ENCODE measurements at regions not wholly inside any gene's neighbourhood (a gene's known extent, or its start where the extent isn't known, plus 50 kb on each side); places are given as distances from the start of the nearest gene placed in this dataset.

DNA sequence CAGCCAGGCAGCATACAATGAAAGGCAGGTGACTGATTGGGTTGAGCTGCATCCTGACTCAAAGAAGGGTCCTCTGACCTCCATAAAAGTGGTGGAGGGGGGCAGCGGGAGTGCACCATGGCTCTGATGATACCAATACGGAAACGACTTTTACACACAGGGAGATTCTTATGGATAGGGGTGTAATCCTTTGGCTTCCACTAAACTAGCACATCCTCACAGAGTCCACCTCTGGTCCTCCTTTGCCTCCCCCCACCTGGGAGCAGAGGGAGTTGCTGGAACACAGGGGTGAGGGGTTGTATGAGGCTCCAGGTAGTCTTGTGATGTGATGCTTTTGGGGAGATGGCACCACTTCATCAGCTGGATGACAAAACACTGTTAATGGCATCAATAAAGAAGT, 361.0 kb downstream of the BARHL2 start:
- no peak for FAIRE-seq
- Histone ChIP-seq H3K9ac (replicated peaks; ENCODE audit: extremely low read depth, insufficient read depth, low read length) (no peak overlapping the region), H3K9me3 (replicated peaks; ENCODE audit: control insufficient read depth, insufficient read depth, low read length) (no peaks in the 10 kb centered on the region), H3K27me3 (ENCODE audit: control insufficient read depth in 2 of 2, insufficient read depth in 2 of 2, low read length in 2 of 2) (no peaks in the 10 kb centered on the region), H3K9me1 (replicated peaks; ENCODE audit: control insufficient read depth, extremely low read depth, insufficient read depth, low read length) (no peaks in the 10 kb centered on the region), H4K20me1 (replicated peaks; ENCODE audit: control insufficient read depth, extremely low read depth, insufficient read depth, low read length) (no peaks in the 10 kb centered on the region), H3K4me1 (ENCODE audit: control insufficient read depth, extremely low read depth, insufficient read depth, low read length) (no peaks in the 10 kb centered on the region), H2AFZ (ENCODE audit: low read depth, low read length) (no peak overlapping the region), H3K4me3 (replicated peaks in 1 of 3; ENCODE audit: insufficient read depth in 1 of 3, low read depth in 1 of 3, low read length in 3 of 3) (no peak overlapping the region), H3K36me3 (ENCODE audit: control insufficient read depth in 2 of 2, extremely low read depth in 1 of 2, insufficient read depth in 2 of 2, low read length in 2 of 2) (no peaks in the 10 kb centered on the region), H3K4me2 (ENCODE audit: insufficient read depth, low read length) (no peak overlapping the region), H3K79me2 (ENCODE audit: control insufficient read depth, insufficient read depth, low read length) (no peaks in the 10 kb centered on the region), H3K27ac (ENCODE audit: insufficient read depth, low read depth, low read length) (no peak overlapping the region)
- TF ChIP-seq, protein P1, sequence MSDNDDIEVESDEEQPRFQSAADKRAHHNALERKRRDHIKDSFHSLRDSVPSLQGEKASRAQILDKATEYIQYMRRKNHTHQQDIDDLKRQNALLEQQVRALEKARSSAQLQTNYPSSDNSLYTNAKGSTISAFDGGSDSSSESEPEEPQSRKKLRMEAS (IDR thresholded peaks at IDR 0.05; ENCODE audit: insufficient read depth, insufficient read length): no peak
- TF ChIP-seq POLR2AphosphoS5 (IDR thresholded peaks at IDR 0.05; ENCODE audit: insufficient read depth, low read depth, low read length): no peak
- TF ChIP-seq FOS (IDR thresholded peaks at IDR 0.05; ENCODE audit: borderline replicate concordance, insufficient read depth, low read length): no peak
- TF ChIP-seq POLR2A (IDR thresholded peaks at IDR 0.05; ENCODE audit: low read depth, low read length): no peak
- no peak for TF ChIP-seq EZH2 (IDR thresholded peaks at IDR 0.05; ENCODE audit: borderline replicate concordance, low read depth, low read length, severe bottlenecking)
- no peak for TF ChIP-seq JUN (IDR thresholded peaks at IDR 0.05; ENCODE audit: borderline replicate concordance, insufficient read depth, insufficient read length, low read depth)
- TF ChIP-seq GATA2 (IDR thresholded peaks at IDR 0.05; ENCODE audit: insufficient read depth, insufficient read length, low read depth, low read length): no peak
- no peak for TF ChIP-seq MYC (IDR thresholded peaks at IDR 0.05; ENCODE audit: low read depth, low read length)
- TF ChIP-seq, protein P2, sequence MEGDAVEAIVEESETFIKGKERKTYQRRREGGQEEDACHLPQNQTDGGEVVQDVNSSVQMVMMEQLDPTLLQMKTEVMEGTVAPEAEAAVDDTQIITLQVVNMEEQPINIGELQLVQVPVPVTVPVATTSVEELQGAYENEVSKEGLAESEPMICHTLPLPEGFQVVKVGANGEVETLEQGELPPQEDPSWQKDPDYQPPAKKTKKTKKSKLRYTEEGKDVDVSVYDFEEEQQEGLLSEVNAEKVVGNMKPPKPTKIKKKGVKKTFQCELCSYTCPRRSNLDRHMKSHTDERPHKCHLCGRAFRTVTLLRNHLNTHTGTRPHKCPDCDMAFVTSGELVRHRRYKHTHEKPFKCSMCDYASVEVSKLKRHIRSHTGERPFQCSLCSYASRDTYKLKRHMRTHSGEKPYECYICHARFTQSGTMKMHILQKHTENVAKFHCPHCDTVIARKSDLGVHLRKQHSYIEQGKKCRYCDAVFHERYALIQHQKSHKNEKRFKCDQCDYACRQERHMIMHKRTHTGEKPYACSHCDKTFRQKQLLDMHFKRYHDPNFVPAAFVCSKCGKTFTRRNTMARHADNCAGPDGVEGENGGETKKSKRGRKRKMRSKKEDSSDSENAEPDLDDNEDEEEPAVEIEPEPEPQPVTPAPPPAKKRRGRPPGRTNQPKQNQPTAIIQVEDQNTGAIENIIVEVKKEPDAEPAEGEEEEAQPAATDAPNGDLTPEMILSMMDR (IDR thresholded peaks at IDR 0.05; ENCODE audit: extremely low read depth in 1 of 2, insufficient read depth in 1 of 2, low read depth in 1 of 2, low read length in 2 of 2): no peak
- ChIA-PET POLR2A (no interaction called here), CTCF (no interaction called here)
- dilution Hi-C loops (cut with MboI; ENCODE audit: extremely low pct_ligation_motif_present, low sequenced_read_pairs): no loop called here
- no peak for DNase-seq (ENCODE audit: low read depth, low spot score)
- BruUV-seq (replicated peaks): no TSS peak
- intact Hi-C loops (cut with micrococcal nuclease): no loop called here

Data from endothelial cell of umbilical vein (primary cell).